Middle frontal gyrus (tissue), 1 donor: ENCODE measurements at regions not wholly inside any gene's neighbourhood (a gene's known extent, or its start where the extent isn't known, plus 50 kb on each side); places are given as distances from the start of the nearest gene placed in this dataset.
"Not testable (repeated sequence)": the region's sequence is repeated elsewhere in the genome, so short reads cannot be mapped to it uniquely, and the experiment has no call there.

Source experiments
- DNase-seq: peaks from one replicate; pipeline ENCODE4 v3.0.0-alpha.2; 2015; ENCODE audit warnings: low spot score; ENCODE audit errors: extremely low spot score

DNA sequence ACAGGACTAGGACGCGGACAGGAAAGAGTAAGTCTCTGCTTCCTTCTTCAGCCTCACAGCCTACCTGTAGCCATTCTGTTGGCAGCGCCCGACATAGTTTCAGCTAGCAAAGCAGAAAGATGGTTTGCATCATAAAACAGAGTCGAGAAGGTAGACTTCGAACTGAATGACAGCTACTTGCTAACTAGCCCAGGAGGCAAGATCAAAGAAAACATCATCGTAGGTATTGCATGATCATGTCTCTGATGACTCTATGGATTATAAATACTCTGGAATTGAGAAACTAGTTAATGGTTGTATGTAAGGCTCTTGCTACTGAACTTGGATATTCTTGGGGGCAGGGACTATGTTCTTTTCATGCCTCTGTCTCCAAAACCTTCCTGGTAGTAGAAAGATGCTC lies 333.1 kb upstream of the KLF3 start:
- DNase-seq, result no peak

DNA sequence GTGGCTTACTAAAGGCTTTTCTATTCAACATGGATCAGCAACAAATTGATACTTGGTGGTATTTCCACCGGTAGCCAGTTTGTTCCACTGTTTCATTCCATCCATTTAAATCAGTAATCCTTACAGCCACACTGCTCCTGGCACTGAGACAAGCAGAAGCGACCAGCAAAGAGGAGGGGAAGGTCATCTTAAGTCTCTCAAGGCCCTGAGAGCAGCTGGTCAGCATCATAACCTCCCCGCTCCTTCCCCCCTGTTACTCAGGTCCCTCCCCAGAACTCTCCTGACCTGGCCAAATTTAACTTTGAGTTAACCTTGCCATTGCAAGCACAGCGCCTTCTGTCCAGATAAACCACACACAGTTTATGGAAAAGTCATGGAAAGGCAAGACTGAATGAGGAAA lies 331.3 kb upstream of the KLF3 start:
- DNase-seq, result no peak

DNA sequence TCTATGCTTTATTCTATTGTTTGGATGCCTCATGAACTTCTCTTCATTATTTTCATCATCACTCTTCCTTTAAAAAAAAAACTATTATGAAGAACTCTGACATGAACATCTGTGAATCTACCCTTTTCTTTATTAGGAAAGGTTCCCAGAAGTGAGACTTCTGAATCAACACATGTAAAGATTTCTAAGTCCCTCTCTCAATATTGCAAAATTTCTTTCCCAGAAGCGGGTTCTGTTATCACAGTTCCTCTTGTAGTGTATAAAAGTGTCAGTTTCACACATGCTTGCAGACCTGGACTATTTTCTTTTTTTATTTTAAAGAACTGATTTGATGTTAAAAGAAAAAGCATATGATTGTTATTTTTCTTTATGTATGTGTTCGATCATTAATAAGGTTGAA lies 330.8 kb upstream of the KLF3 start:
- no peak for DNase-seq

DNA sequence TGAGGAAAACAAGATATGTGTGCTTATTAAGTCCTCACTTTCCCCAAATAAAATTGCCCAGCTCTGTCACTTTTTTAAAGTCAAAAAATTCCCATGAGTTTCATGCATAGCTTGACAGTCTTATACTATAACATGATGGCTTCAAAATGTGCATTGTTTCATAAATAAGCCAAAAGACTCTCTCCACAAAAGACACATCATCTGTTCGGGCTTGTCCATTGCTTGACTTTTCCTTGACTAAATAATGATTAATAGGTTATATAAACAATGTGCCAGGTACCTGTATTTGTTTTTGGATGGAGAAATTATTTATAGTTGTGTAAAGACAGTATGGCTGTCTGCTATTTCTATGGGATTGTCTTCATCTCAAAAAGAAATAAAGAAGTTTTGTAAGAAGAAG lies 329.2 kb upstream of the KLF3 start:
- DNase-seq, result no peak

DNA sequence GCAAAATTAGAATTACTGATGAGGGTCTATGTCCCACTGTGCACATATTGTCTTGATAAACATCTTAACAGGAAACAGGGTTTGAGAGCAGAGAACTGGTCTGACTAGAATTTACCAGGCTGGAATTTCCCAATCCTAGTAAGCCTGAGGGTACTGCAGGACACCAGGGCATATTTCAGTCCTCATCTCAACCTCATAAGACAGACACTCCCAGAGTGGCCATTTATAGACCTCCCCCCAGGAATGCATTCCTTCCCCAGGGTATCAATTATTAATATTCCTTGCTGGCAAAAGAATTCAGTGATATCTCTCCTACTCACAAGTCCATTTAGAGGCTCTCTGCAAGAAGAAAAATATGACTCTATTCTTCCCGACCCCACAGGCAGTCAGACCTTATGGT lies 325.1 kb upstream of the KLF3 start:
- DNase-seq, result not testable (repeated sequence)

DNA sequence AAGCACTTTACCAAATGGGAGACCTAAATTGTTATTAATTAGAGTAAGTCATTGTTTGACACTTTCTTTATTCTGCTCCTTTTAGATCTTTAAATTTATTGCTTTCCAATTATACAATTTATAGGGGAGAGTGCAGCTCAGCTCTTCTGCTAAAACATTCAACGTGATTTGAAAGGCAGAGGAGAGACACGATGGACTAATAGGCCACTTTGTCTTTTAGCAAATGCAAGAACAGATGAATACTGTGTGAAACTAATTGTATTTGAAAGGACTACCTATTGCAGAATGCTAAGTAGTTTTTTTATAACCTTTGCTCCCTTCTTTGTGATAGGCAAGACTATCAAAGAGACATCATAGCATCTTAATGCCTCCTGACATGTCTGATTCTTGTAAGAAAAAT lies 320.4 kb upstream of the KLF3 start:
- no peak for DNase-seq

DNA sequence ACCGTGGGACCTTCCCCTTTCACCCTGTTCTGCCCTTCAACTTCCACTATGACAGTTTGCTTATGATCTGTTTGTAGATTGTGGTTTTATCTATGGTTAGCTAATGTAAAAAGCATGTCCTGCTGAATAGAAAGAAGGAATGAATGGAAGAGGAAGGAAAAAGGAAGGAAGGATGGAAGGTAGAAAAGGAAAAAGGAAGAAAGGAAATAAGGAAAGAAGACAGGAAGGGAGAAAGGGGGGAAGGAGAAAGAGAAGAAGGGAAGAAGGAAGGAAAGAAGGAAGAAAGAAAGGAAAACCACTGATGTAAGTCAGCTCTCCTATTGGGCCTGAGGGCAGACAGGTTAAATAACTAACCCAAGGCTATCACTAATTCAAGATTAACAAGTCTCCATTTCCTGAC lies 319.1 kb upstream of the KLF3 start:
- DNase-seq, result no peak

DNA sequence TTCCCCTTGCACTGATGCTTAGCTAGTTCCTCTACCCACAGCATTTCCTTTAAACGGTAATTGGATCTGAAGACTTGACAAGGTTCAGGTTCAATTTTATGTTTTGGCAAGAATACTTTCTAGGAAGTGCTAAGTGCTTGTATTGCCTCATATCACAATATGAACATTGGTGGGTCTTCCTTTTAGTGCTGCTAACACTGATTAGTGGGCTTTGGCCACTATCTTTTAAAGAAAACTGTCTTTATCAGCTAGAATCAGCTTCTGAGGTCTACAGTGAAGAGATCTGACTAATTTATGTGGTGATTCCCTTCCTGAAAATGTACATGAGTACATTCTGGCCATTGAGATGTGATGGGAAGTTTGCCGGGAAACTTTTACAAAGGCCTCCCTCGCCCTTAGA lies 316.7 kb upstream of the KLF3 start:
- no peak for DNase-seq

DNA sequence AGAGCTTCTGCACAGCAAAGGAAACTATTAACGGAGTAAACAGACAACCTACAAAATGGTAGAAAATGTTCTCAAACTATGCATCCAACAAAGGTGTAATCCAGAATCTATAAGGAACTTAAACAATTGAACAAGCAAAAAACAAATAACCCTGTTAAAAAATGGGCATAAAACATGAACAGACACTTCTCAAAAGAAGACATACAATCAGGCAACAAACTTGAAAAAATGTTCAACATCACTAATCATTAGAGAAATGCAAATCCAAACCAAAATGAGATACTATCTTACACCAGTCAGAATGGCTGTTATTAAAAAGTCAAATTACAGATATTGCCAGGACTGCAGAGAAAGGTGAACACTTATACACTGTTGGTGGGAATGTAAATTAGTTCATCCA lies 309.6 kb upstream of the KLF3 start:
- no peak for DNase-seq

DNA sequence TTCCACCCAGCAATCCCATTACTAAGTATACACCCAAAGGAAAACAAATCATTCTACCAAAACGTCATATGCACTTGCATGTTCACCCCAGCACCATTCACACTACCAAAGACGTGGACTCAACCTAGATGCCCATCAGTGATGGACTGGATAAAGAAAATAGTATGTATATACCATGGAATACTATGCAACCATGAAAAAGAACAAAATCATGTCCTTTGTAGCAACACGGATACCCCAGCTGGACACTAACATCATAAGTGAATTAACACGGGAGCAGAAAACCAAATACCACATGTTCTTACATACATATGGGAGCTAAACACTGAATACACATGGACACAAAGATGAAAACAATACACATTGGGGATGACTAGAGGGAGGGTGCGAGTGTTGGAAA lies 309.1 kb upstream of the KLF3 start:
- DNase-seq, result no peak

DNA sequence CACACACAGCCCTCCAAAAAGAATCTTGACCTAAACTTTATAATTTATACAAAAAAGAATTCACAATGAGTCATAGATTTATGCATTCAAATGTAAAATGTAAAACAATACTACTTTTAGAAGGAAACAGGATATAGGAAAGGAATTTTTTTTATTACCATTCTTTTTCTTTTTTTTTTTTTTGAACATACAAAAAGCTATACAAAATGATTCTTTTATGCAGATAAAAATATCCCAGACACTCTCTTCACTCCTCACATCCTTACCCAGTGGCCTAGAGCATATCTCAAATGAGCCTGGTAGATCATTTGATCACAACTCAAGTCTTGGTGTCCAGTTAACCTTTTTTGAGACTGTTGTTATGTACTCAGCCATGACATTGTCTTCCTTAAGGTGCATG lies 307.3 kb upstream of the KLF3 start:
- DNase-seq, result no peak

DNA sequence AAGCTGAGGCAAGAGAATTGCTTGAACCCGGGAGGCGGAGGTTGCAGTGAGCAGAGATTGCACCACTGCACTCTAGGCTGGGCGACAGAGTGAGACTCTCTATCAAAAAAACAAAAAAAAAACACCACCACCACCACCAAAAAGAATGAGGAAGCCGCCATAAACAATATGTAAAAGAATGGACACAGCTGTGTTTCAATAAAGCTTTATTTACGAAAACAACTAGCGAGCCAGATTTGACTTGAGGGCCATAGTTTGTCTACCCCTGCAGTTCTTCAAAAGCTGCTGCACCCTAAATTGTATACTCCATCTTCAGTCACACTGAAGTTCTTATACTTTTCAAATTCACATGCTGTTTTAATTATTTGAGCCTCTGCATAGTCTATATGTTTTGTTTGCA lies 306.5 kb upstream of the KLF3 start:
- DNase-seq, result no peak

DNA sequence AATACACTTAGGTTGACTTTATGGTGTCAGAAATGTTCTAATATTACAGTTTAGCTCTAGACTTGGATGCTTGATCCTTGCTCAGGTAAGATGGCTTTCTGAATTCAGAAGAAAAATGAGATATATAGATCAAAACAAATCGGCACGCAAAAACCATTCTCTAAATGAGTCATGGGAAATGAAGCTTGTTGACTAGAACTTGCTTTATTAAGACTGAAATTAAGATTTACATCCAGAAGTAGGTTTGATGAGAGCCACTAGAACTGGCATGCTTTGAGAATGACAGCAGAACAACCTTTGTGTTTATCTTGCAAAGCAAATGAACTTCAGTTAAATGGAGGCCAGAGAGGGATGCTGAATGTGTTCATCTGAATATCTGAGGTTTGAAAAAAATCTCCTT lies 304.9 kb upstream of the KLF3 start:
- no peak for DNase-seq

DNA sequence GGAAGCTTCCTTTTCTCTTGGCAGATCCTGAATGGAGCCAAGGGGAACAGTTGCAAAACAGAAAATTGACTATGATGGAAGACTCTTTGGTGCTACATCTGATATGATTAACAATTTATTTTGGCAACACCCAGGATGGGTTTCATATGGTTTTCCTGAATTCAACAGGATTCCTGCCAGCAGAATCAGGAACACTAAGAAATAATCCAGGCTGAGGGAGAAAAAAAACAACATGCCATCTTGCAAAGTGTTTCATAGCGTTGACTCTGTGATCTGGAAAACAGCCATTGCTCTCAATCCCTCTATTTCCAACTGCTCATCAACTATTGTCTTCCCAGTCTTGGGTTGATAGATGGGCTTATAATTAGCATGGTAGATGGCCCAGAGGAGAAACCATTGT lies 303.8 kb upstream of the KLF3 start:
- no peak for DNase-seq

DNA sequence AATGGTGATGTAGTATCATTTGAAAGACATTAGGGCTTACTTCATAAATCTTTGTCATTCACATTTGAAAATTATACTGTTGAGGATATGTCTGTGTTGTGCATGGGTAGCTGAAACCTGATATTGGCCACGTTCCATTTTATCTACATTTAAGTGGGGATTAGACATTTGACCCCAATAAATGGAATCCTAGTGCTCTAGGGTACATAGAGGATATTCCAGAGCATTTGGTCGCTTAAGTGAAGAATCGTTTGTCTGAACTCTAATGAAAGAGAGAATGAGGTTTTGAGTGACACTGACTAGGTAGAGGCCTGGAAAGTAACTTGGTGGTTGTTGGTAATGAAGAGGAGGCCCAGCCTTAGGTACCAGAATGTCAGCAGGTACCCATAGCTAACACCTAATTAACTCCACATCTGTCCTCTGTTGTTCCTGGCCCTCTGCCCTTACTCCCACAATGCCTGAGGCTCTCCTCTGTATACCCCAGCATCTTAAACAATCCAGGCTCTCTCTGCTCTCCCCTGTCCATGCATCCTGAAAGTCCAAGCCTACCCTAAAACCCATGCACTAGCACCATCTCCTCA lies 299.5 kb upstream of the KLF3 start:
- DNase-seq, result no peak

DNA sequence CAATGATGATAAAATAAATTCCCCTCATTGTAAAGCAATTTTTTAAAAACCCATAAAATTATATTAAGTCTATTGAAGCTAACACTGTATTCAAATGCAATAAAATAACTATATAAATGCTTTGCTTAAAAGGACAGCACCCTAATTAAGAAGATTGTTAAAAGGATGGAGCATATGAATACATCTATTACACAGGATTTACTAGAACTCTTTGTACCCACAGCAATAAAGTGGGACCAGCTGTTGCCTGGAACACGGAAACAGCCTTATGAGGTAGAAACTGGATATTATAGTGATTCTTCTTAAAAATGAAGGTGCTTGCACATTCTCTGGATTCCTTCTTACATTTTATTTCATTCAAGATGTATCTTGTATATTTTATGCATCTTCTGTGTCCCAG lies 298.7 kb upstream of the KLF3 start:
- no peak for DNase-seq

DNA sequence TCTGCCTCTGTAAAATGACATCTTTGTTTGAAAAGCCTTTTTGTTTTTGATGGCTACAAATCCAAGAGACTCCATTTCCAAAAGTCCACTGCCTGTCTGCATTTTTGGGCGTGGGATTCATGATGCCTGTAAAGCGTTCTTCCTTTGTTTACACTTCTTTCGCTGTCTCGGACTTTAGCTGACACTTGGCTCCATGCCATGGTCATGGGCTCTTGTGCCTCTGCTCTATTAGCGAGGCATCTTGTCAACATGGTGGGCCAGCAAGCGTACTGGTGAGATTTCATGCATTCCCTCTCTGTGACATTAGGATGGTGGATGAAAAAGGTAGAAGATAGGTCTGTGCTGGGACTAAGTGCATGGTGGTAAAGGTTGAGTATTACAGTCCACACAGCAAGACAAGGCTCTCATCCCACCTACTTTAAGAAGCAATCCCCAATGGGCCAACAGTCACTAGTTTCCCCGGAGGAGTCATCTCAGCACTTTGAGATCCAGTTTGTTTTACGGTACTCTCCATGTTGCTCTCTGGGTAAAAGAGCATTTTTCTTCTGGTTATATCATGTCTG lies 298.2 kb upstream of the KLF3 start:
- DNase-seq, result no peak

DNA sequence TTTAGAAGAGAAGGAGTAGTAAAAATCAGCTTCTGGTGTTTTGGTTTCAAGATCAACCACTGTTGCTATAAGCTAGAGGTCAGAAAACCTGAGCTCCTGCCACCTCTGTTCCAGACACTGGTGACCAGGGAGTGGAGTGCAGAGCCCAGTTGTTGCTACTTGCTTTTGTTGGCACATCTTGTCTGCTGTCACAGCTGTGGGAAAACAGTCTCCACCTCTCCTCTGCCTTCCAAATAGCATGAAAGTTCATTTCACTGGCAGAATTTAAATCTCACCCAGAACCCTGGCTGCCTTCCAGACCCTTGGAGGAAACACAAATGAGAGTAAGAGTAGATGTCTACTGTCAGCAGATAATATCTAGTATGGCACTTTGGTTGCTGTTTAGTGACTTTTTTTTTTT lies 297.5 kb upstream of the KLF3 start:
- no peak for DNase-seq

DNA sequence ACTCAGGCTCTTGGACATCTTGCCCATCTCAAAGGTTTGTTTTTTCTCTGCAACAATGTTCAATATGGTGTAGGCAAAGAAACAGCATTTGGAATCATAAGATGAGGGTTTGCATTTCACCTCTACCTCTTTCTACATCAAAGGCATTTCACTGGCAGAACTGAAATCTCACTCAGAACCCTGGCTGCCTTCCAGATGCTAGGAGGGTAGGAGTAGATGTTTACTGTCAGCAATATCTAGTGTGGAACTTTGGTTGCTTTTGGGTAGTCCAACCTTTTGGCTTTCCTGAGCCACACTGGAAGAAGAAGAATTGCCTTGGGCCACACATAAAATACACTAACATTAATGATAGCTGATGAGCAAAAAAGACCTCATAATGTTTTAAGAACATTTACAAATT lies 297.0 kb upstream of the KLF3 start:
- no peak for DNase-seq

DNA sequence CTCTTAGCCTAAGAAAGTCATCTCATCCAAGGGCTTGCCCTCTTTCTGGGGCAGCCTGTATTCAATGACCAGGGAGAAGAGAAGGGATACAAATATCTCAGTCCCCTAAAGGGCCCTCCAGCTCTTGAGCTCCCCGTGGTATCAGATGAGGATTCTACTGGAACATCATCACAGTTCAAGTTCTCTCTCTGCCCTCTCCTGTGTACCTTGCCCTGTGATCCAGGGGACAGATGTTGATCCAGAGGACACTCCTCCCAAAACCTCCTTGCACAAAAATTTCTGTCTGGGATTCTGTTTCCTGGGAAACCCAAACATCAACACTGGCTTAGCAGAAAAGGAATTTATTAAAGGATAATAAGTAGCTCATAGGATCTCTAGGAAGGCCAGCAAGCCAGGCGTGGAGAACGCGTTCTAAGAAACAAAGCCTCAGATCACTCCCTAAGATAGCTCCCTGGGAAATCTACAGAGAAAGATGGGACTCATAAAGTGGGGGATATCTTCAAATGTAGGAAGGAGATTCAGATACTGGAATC lies 296.3 kb upstream of the KLF3 start:
- DNase-seq, result no peak

DNA sequence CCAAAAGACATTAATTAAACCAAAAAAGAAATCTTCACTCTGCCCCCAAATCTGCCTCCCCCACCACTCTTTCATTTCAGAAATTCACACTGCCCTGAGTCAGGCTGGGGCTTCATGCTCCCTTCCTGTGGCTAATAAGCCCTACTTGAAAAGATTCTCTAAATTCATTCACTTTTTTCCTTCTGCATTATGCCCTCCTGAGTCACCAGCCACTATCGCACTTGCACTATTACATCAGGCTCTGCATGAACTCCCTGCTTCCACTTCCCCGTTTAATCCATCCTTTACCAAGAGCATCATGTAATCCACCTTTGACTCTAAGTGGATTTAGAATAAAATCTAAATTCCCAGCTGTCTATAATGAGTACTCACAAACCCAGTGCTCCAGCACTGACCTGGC lies 295.4 kb upstream of the KLF3 start:
- no peak for DNase-seq

DNA sequence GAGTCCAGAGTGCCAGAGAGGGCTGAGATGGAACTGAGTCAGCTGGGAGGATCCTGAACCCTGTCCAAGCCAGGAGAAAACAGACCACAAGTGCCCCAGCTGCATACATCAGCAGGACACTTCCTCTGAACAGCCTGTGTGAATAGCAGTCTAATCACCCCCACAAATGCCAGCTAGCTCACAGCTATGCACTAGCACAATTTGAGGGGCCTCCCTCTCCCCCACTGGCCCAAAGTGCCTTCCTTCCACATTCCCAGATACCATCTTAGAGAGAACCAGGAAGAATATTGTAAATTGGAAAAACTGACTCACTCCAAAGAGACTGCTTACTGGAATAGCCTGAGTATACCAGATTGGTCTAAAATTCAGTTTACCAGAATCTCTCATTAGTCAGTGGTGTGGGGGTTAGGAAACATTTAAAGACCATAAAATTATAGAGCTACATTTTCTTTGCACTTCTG lies 292.6 kb upstream of the KLF3 start:
- DNase-seq, result no peak

DNA sequence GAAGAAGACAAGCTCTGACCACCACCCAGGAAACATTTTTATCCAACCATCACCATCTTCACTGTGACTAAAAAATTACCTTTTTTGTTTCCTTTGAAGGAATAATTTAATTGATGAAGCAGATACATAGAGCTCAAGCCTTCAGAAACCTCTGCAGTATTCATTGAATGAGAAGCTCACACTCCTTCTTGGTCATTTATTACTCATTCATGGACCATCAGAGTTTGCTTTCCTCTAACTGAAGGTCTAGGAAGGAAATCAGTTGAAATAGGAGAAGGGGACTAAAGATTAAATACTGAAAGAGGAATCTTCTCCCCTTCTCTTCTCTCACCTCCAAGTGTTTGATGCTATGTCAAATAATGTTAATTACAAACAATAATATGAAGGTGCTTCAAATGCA lies 290.6 kb upstream of the KLF3 start:
- no peak for DNase-seq

DNA sequence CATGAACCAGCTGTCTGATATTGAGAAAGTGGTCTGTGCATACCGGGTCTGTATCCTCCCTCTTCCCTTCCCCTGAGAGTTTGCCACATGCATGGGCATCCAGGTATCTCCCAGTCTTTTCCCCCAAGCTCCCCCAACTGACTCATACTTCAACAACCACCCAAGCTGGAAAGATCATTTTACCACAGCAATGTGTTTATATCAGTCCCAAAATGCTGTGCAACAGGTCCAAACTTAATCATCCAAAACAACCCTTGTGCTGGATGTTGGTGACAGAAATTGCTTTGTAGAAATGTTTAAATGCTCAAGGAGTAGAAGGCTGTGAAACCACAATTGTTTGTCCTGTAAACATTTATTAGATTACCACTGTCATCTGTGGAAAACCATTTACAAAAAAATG lies 286.8 kb upstream of the KLF3 start:
- DNase-seq, result no peak
